ENCODE measurements at regions not wholly inside any gene's neighbourhood (a gene's known extent, or its start where the extent isn't known, plus 50 kb on each side); places are given as distances from the start of the nearest gene placed in this dataset.

DNA sequence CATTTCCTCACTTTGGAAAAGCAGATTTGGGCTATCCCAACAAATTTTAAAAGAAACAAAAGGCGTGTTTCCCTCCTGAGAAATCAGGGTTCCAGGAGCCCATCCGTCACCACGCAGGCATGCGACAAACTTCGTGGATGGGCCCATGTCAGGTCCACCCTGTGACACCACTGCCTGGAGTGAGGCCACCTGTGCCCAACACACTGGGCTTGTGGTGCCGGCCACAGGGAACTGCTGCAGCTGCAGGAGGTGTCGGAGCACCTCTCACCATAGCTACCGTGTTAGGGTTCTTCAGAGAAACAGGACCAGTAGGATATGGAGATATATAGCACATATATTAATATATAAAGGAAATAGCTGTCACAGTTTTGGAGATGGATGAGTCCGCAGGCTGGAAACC lies 53.0 kb upstream of the BCL11B start:
- DNase-seq (ENCODE audit: low read depth, low spot score): no peak
- no peak for FAIRE-seq
- Histone ChIP-seq H3K9ac (replicated peaks; ENCODE audit: extremely low read depth, insufficient read depth, low read length) (no peak overlapping the region), H3K4me1 (ENCODE audit: control insufficient read depth, extremely low read depth, insufficient read depth, low read length) (no peaks in the 10 kb centered on the region), H3K36me3 (ENCODE audit: control insufficient read depth in 2 of 2, extremely low read depth in 1 of 2, insufficient read depth in 2 of 2, low read length in 2 of 2) (no peaks in the 10 kb centered on the region), H3K4me2 (ENCODE audit: insufficient read depth, low read length) (no peak overlapping the region), H2AFZ (ENCODE audit: low read depth, low read length) (no peak overlapping the region), H3K27ac (ENCODE audit: insufficient read depth, low read depth, low read length) (no peak overlapping the region), H3K27me3 (ENCODE audit: control insufficient read depth in 2 of 2, insufficient read depth in 2 of 2, low read length in 2 of 2) (no peaks in the 10 kb centered on the region), H3K9me1 (replicated peaks; ENCODE audit: control insufficient read depth, extremely low read depth, insufficient read depth, low read length) (no peaks in the 10 kb centered on the region), H3K79me2 (ENCODE audit: control insufficient read depth, insufficient read depth, low read length) (no peaks in the 10 kb centered on the region), H3K4me3 (replicated peaks in 1 of 3; ENCODE audit: insufficient read depth in 1 of 3, low read depth in 1 of 3, low read length in 3 of 3) (no peak overlapping the region), H3K9me3 (replicated peaks; ENCODE audit: control insufficient read depth, insufficient read depth, low read length) (no peaks in the 10 kb centered on the region), H4K20me1 (replicated peaks; ENCODE audit: control insufficient read depth, extremely low read depth, insufficient read depth, low read length) (no peaks in the 10 kb centered on the region)
- dilution Hi-C loops (cut with MboI; ENCODE audit: extremely low pct_ligation_motif_present, low sequenced_read_pairs): no loop called here
- no peak for TF ChIP-seq POLR2A (IDR thresholded peaks at IDR 0.05; ENCODE audit: low read depth, low read length)
- no peak for TF ChIP-seq GATA2 (IDR thresholded peaks at IDR 0.05; ENCODE audit: insufficient read depth, insufficient read length, low read depth, low read length)
- TF ChIP-seq POLR2AphosphoS5 (IDR thresholded peaks at IDR 0.05; ENCODE audit: insufficient read depth, low read depth, low read length): no peak
- TF ChIP-seq CTCF (IDR thresholded peaks at IDR 0.05; ENCODE audit: extremely low read depth in 1 of 2, insufficient read depth in 1 of 2, low read depth in 1 of 2, low read length in 2 of 2): no peak
- TF ChIP-seq JUN (IDR thresholded peaks at IDR 0.05; ENCODE audit: borderline replicate concordance, insufficient read depth, insufficient read length, low read depth): no peak
- TF ChIP-seq FOS (IDR thresholded peaks at IDR 0.05; ENCODE audit: borderline replicate concordance, insufficient read depth, low read length): no peak
- TF ChIP-seq, protein P1, sequence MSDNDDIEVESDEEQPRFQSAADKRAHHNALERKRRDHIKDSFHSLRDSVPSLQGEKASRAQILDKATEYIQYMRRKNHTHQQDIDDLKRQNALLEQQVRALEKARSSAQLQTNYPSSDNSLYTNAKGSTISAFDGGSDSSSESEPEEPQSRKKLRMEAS (IDR thresholded peaks at IDR 0.05; ENCODE audit: insufficient read depth, insufficient read length): no peak
- no peak for TF ChIP-seq MYC (IDR thresholded peaks at IDR 0.05; ENCODE audit: low read depth, low read length)
- TF ChIP-seq EZH2 (IDR thresholded peaks at IDR 0.05; ENCODE audit: borderline replicate concordance, low read depth, low read length, severe bottlenecking): no peak
- CTCF ChIA-PET: no interaction called here
- intact Hi-C loops (cut with micrococcal nuclease): no loop called here
- POLR2A ChIA-PET: no interaction called here
- BruUV-seq (replicated peaks): no TSS peak
